Heart left ventricle (tissue), 16 donors: ENCODE measurements at regions not wholly inside any gene's neighbourhood (a gene's known extent, or its start where the extent isn't known, plus 50 kb on each side); places are given as distances from the start of the nearest gene placed in this dataset.

Experiments
- ATAC-seq, 4 donors: fragments of 200-7000 bp; cut with Tn5 transposase; one replicate each; pipeline ENCODE4 v1.9.1; 2020 to 2022; ENCODE audit warnings: moderate library complexity in 4 of 4, mild to moderate bottlenecking in 3 of 4, moderate number of reproducible peaks in 1 of 4
- DNase-seq, 5 donors: peaks; one replicate each; pipeline ENCODE4 v3.0.0-alpha.2; 2020
- H3K27ac ChIP-seq, 12 donors: fragments of 200-600 bp; sonication (generic) in 4 of 12; one replicate each; pipeline versions ENCODE4 v1.5.0 to v1.8.0; 2016 to 2022; ENCODE audit warnings: mild to moderate bottlenecking in 2 of 12
- H3K27me3 ChIP-seq, 9 donors: fragments of 200-600 bp; sonication (generic) in 2 of 9; one replicate each; pipeline versions ENCODE4 v1.5.1 to v1.8.0; 2016 to 2022; ENCODE audit warnings: mild to moderate bottlenecking in 3 of 9
- H3K36me3 ChIP-seq, 9 donors: fragments of 200-600 bp; sonication (generic) in 2 of 9; one replicate each; pipeline versions ENCODE4 v1.5.0 to v1.8.0; 2018 to 2022; ENCODE audit warnings: mild to moderate bottlenecking in 2 of 9
- H3K4me1 ChIP-seq, 12 donors: fragments of 200-600 bp; sonication (generic) in 4 of 12; one replicate each; pipeline versions ENCODE4 v1.5.0 to v1.8.0; 2016 to 2022; ENCODE audit warnings: mild to moderate bottlenecking in 3 of 12
- H3K4me3 ChIP-seq, 12 donors: fragments of 200-600 bp; sonication (generic) in 4 of 12; one replicate each; pipeline versions ENCODE4 v1.5.0 to v1.8.0; 2017 to 2022; ENCODE audit warnings: mild to moderate bottlenecking in 9 of 12, moderate library complexity in 4 of 12
- H3K9me3 ChIP-seq, 12 donors: fragments of 200-600 bp; sonication (generic) in 4 of 12; one replicate each; pipeline versions ENCODE4 v1.5.0 to v1.8.0; 2016 to 2022; ENCODE audit warnings: mild to moderate bottlenecking in 1 of 12
- POLR2A ChIP-seq, 2 donors: fragments of 450-650 bp; IDR thresholded peaks; one replicate each; pipeline ENCODE4 v1.6.1; 2017; ENCODE audit warnings: antibody characterized with exemption in 2 of 2, mild to moderate bottlenecking in 2 of 2, moderate library complexity in 2 of 2
- WGBS, 4 donors: extraction: QIAGEN DNeasy Blood & Tissue Kit in 2 of 4; methylation state at CpG; one replicate each; pipeline versions ENCODE4 v1.1.5 to v1.1.7; 2013 to 2018; 5-methylcytosine and 5-hydroxymethylcytosine counted together
- intact Hi-C, 10 donors: fragments of 100-400 bp; cut with DNase I; formaldehyde crosslinking; loops; one replicate each; pipeline versions ENCODE4 v1.11.1 to v1.14.2; 2022
- TF ChIP-seq, protein P1 (sequence below), 12 donors: fragments of 200-600 bp; sonication (generic) in 4 of 12; IDR thresholded peaks; one replicate each; pipeline versions ENCODE4 v1.5.0 to v1.8.0; 2018 to 2022; ENCODE audit warnings: antibody characterized with exemption in 12 of 12, mild to moderate bottlenecking in 5 of 12
- donor health status: ischemic (EF 13 %, LVEDD 7.1; RV severe dilation, severe dysfunction).
- donor health status: healthy with polysubstance abuse.
- donor health status: DM: no; HTN: yes; CAD: no.
- donor health status: DM: no; HTN: no; CAD: no.
- donor health status: ischemic (EF 25% LVEDD 6.9; RV normal size, moderate dysfunction).
- donor health status: ischemic (EF 25% LVEDD 5.7; RV mildly dilated, moderate dysfunction).
- donor health status: healthy.
- donor health status: DM: yes; HTN: yes; CAD: no.
- donor health status: ischemic (EF 35%, LVEDD 5.7; RV mildly dilated, moderate dysfunction).
- donor health status: nonischemic (EF 11% LVEDD 7.7; RV severe dilation, severe dysfunction).
- donor health status: DM: yes; HTN: yes; CAD: no.
- donor health status: PGD.
- donor health status: ischemic (EF 29% LVEDD 5.4; RV normal size, mild dysfunction).
- donor health status: nonischemic (EF 23%, LVEDD 6.1; RV moderate dilation, normal function).

GRCh38 chr2:75870651-75871137 lies 160.0 kb upstream of the GCFC2 start:
- DNase-seq (no peak), ATAC-seq (no peak)
- Histone ChIP-seq H3K27me3 (no peaks in the 10 kb centered on the region), H3K9me3 (no peaks in the 10 kb centered on the region), H3K4me1 (no peaks in the 10 kb centered on the region), H3K4me3 (no peak overlapping the region), H3K36me3 (no peaks in the 10 kb centered on the region), H3K27ac (no peak overlapping the region)
- intact Hi-C loops = no loop called here
- WGBS, 4 donors = 57 to 67% (median 61%) methylated on average over 6 of the region's 6 CpGs
- no peak for TF ChIP-seq POLR2A (IDR thresholded peaks at IDR 0.05)
- TF ChIP-seq, protein P1, sequence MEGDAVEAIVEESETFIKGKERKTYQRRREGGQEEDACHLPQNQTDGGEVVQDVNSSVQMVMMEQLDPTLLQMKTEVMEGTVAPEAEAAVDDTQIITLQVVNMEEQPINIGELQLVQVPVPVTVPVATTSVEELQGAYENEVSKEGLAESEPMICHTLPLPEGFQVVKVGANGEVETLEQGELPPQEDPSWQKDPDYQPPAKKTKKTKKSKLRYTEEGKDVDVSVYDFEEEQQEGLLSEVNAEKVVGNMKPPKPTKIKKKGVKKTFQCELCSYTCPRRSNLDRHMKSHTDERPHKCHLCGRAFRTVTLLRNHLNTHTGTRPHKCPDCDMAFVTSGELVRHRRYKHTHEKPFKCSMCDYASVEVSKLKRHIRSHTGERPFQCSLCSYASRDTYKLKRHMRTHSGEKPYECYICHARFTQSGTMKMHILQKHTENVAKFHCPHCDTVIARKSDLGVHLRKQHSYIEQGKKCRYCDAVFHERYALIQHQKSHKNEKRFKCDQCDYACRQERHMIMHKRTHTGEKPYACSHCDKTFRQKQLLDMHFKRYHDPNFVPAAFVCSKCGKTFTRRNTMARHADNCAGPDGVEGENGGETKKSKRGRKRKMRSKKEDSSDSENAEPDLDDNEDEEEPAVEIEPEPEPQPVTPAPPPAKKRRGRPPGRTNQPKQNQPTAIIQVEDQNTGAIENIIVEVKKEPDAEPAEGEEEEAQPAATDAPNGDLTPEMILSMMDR (IDR thresholded peaks at IDR 0.05) = no peak

DNA sequence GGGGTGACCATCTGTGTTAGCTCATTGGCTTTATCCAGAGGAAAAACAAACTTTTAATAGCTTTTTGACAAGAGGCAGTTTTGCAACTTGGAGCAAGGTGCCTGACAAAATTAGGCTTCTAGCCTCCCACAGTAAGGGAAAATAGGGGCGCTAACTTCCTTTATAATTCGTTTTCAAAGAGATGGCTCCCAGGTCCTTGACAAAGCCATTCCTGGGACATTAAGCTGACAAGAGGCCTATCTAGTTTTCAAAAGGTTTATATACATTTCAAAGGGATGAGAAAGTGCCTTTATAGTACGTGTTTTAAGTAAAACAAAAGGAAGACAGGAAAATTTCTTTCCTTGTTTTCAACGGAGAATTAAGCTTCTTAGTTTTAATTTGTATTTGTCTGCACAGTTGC lies 159.4 kb upstream of the GCFC2 start:
- intact Hi-C loops = no loop called here
- Histone ChIP-seq H3K27me3 (no peaks in the 10 kb centered on the region), H3K4me1 (no peaks in the 10 kb centered on the region), H3K4me3 (no peak overlapping the region), H3K36me3 (no peaks in the 10 kb centered on the region), H3K9me3 (no peaks in the 10 kb centered on the region), H3K27ac (no peak overlapping the region)
- no peak for ATAC-seq
- WGBS, 4 donors = 32 to 45% (median 39%) methylated on average over 4 of the region's 4 CpGs
- TF ChIP-seq, protein P1 (IDR thresholded peaks at IDR 0.05) = no peak
- TF ChIP-seq POLR2A (IDR thresholded peaks at IDR 0.05) = no peak
- DNase-seq = no peak

GRCh38 chr2:75865702-75866101 lies 155.0 kb upstream of the GCFC2 start:
- DNase-seq (no peak), ATAC-seq (no peak)
- Histone ChIP-seq H3K27me3 (no peaks in the 10 kb centered on the region), H3K36me3 (no peaks in the 10 kb centered on the region), H3K4me1 (peaks cover 0 to 3% (median 0%) of the 10 kb centered on the region in 12 donors), H3K9me3 (no peaks in the 10 kb centered on the region), H3K27ac (no peak overlapping the region), H3K4me3 (no peak overlapping the region)
- WGBS, 4 donors = 73 to 77% (median 73%) methylated on average over 8 of the region's 8 CpGs
- intact Hi-C loops = no loop called here
- TF ChIP-seq, protein P1 (IDR thresholded peaks at IDR 0.05) = no peak
- TF ChIP-seq POLR2A (IDR thresholded peaks at IDR 0.05) = no peak

GRCh38 chr2:75865083-75865482 lies 154.4 kb upstream of the GCFC2 start:
- ATAC-seq = no peak
- TF ChIP-seq POLR2A (IDR thresholded peaks at IDR 0.05) = no peak
- TF ChIP-seq, protein P1 (IDR thresholded peaks at IDR 0.05) = no peak
- Histone ChIP-seq H3K36me3 (no peaks in the 10 kb centered on the region), H3K9me3 (no peaks in the 10 kb centered on the region), H3K4me1 (peaks cover 0 to 4% (median 0%) of the 10 kb centered on the region in 12 donors), H3K27ac (no peak overlapping the region), H3K4me3 (no peak overlapping the region), H3K27me3 (no peaks in the 10 kb centered on the region)
- WGBS, 4 donors = 60 to 80% (median 77%) methylated on average over 2 of the region's 2 CpGs
- DNase-seq = no peak
- intact Hi-C loops = no loop called here
